KBM-7 (cell line): ENCODE measurements at regions not wholly inside any gene's neighbourhood (a gene's known extent, or its start where the extent isn't known, plus 50 kb on each side); places are given as distances from the start of the nearest gene placed in this dataset.
"Not testable (repeated sequence)": the region's sequence is repeated elsewhere in the genome, so short reads cannot be mapped to it uniquely, and the experiment has no call there.

ENCODE experiments used
- DNase-seq: peaks from one replicate; pipeline ENCODE4 v3.0.0-alpha.2; 2015
- in situ Hi-C: fragments of 300-500 bp; cut with MboI; formaldehyde crosslinking; loops from 2 replicates; pipeline ENCODE4 v1.14.3; 2020; ENCODE audit warnings: low sequenced_read_pairs, low pct_unique_long_range_greater_than_20kb, mixed read lengths

GRCh38 chr1:115462566-115463076 is 124.6 kb upstream of the NGF start:
- in situ Hi-C loops, result no loop called here
- no peak for DNase-seq

GRCh38 chr1:115461526-115461925 is 123.5 kb upstream of the NGF start:
- in situ Hi-C loops, result no loop called here
- DNase-seq, result no peak

GRCh38 chr1:115459161-115459560 is 121.1 kb upstream of the NGF start:
- in situ Hi-C loops, result no loop called here
- no peak for DNase-seq

GRCh38 chr1:115458426-115459114 is 120.5 kb upstream of the NGF start:
- in situ Hi-C loops, result no loop called here
- DNase-seq, result no peak

- in situ Hi-C loops, result no loop called here
These were observed 119.2 kb upstream of the NGF start for GRCh38 chr1:115457289-115457688.

GRCh38 chr1:115456441-115456961 is 118.5 kb upstream of the NGF start:
- in situ Hi-C loops, result no loop called here
- DNase-seq, result no peak

More at GRCh38 chr1:115457289-115457688, 119.2 kb upstream of the NGF start:
- no peak for DNase-seq

GRCh38 chr1:115454837-115455511 is 116.9 kb upstream of the NGF start:
- DNase-seq, result no peak
- in situ Hi-C loops, result no loop called here

GRCh38 chr1:115453666-115454065 is 115.6 kb upstream of the NGF start:
- in situ Hi-C loops, result no loop called here
- DNase-seq, result no peak

GRCh38 chr1:115452600-115453329 is 114.7 kb upstream of the NGF start:
- no peak for DNase-seq
- in situ Hi-C loops, result no loop called here

GRCh38 chr1:115450501-115451040 is 112.5 kb upstream of the NGF start:
- in situ Hi-C loops, result no loop called here
- no peak for DNase-seq

GRCh38 chr1:115448282-115449044 is 110.4 kb upstream of the NGF start:
- no peak for DNase-seq
- in situ Hi-C loops, result no loop called here

GRCh38 chr1:115447672-115448071 is 109.6 kb upstream of the NGF start:
- in situ Hi-C loops, result no loop called here
- DNase-seq, result no peak

- in situ Hi-C loops, result no loop called here
- DNase-seq, result no peak
These were observed 107.0 kb upstream of the NGF start for GRCh38 chr1:115445090-115445489.

GRCh38 chr1:115440733-115441132 is 102.7 kb upstream of the NGF start:
- no peak for DNase-seq
- in situ Hi-C loops, result no loop called here

- in situ Hi-C loops, DNase-seq: not testable (repeated sequence)
These were observed 101.5 kb upstream of the NGF start for GRCh38 chr1:115439520-115439919.

GRCh38 chr1:115437196-115437595 is 99.1 kb upstream of the NGF start:
- in situ Hi-C loops, result no loop called here
- no peak for DNase-seq

GRCh38 chr1:115436596-115436995 is 98.5 kb upstream of the NGF start:
- no peak for DNase-seq
- in situ Hi-C loops, result no loop called here

GRCh38 chr1:115433483-115433882 is 95.4 kb upstream of the NGF start:
- in situ Hi-C loops, result no loop called here
- DNase-seq, result no peak

- in situ Hi-C loops, result no loop called here
- no peak for DNase-seq
These were observed 94.0 kb upstream of the NGF start for GRCh38 chr1:115432061-115432460.
